PC-9 (cell line): ENCODE measurements at regions not wholly inside any gene's neighbourhood (a gene's known extent, or its start where the extent isn't known, plus 50 kb on each side); places are given as distances from the start of the nearest gene placed in this dataset.
"Not testable (repeated sequence)": the region's sequence is repeated elsewhere in the genome, so short reads cannot be mapped to it uniquely, and the experiment has no call there.

ENCODE experiments used
- BruUV-seq: library from RNA; stranded (reverse); fragments of 400-500 nt; replicated peaks from 2 replicates; lab custom pipeline; 2021; lab: Mats Ljungman, UMichigan
- CTCF ChIA-PET: fragments of 300-600 bp; sonication (Branson Sonifier 250); formaldehyde crosslinking; loops from one replicate; lab custom pipeline; 2022; ENCODE audit warnings: antibody characterized with exemption; lab: Charles Lee
- POLR2A ChIA-PET: fragments of 300-600 bp; sonication (Branson Sonifier 250); formaldehyde crosslinking; loops from one replicate; lab custom pipeline; 2022; ENCODE audit warnings: antibody characterized with exemption; ENCODE audit not compliant: unreplicated experiment; lab: Charles Lee
- DNase-seq, 2 experiments: peaks; one replicate each; pipeline versions ENCODE4 v3.0.0 to v3.0.0-alpha.2; 2015 to 2022; ENCODE audit warnings: mixed read lengths in 1 of 2
- H2AFZ ChIP-seq: fragments of 200-600 bp; sonication (generic); 2 replicates; pipeline ENCODE4 v1.8.1; 2017; ENCODE audit warnings: antibody characterized with exemption
- H3F3A ChIP-seq: fragments of 200-600 bp; sonication (generic); 2 replicates; pipeline ENCODE4 v1.8.1; 2017; ENCODE audit warnings: antibody characterized with exemption, mild to moderate bottlenecking, low read depth; ENCODE audit not compliant: insufficient read depth
- H3K27ac ChIP-seq: fragments of 200-600 bp; sonication (generic); 2 replicates; pipeline ENCODE4 v1.6.1; 2016; ENCODE audit warnings: mixed run types
- H3K27me3 ChIP-seq: fragments of 200-600 bp; sonication (generic); 2 replicates; pipeline ENCODE4 v1.6.1; 2016; ENCODE audit warnings: low read depth, mixed run types; ENCODE audit not compliant: insufficient read depth
- H3K36me3 ChIP-seq: fragments of 200-600 bp; sonication (generic); 2 replicates; pipeline ENCODE4 v1.6.1; 2016; ENCODE audit warnings: low read depth, mixed run types
- H3K4me1 ChIP-seq: fragments of 200-600 bp; sonication (generic); replicated peaks from 2 replicates; pipeline ENCODE4 v1.6.1; 2016; ENCODE audit warnings: mixed run types; ENCODE audit not compliant: insufficient read depth
- H3K4me2 ChIP-seq: fragments of 200-600 bp; sonication (generic); 2 replicates; pipeline ENCODE4 v1.6.1; 2017; ENCODE audit warnings: mixed run types
- H3K4me3 ChIP-seq: fragments of 200-600 bp; sonication (generic); 2 replicates; pipeline ENCODE4 v1.6.1; 2016; ENCODE audit warnings: mixed run types
- H3K79me2 ChIP-seq: fragments of 200-600 bp; sonication (generic); 2 replicates; pipeline ENCODE4 v1.6.1; 2017; ENCODE audit warnings: low read depth, mixed run types
- H3K9me2 ChIP-seq: fragments of 200-600 bp; sonication (generic); 2 replicates; pipeline ENCODE4 v1.8.1; 2017; ENCODE audit warnings: mild to moderate bottlenecking; ENCODE audit not compliant: insufficient read depth
- H3K9me3 ChIP-seq: fragments of 200-600 bp; sonication (generic); 2 replicates; pipeline ENCODE4 v1.8.1; 2016; ENCODE audit warnings: low read depth; ENCODE audit not compliant: insufficient read depth
- H4K20me1 ChIP-seq: fragments of 200-600 bp; sonication (generic); 2 replicates; pipeline ENCODE4 v1.8.1; 2017; ENCODE audit not compliant: insufficient read depth
- EZH2 ChIP-seq: fragments of 200-600 bp; sonication (generic); IDR thresholded peaks from 2 replicates; pipeline ENCODE4 v1.8.0; 2017; ENCODE audit warnings: antibody characterized with exemption, low read depth
- intact Hi-C: fragments of 100-400 bp; cut with micrococcal nuclease; formaldehyde crosslinking; loops from one replicate; pipeline ENCODE4 v1.10.0; 2022; ENCODE audit not compliant: unreplicated experiment
- TF ChIP-seq, protein P1 (sequence below): fragments of 200-600 bp; sonication (generic); conservative IDR thresholded peaks from 2 replicates; pipeline ENCODE4 v1.6.1; 2017; ENCODE audit warnings: mixed run types, antibody characterized with exemption, mild to moderate bottlenecking, moderate library complexity

DNA sequence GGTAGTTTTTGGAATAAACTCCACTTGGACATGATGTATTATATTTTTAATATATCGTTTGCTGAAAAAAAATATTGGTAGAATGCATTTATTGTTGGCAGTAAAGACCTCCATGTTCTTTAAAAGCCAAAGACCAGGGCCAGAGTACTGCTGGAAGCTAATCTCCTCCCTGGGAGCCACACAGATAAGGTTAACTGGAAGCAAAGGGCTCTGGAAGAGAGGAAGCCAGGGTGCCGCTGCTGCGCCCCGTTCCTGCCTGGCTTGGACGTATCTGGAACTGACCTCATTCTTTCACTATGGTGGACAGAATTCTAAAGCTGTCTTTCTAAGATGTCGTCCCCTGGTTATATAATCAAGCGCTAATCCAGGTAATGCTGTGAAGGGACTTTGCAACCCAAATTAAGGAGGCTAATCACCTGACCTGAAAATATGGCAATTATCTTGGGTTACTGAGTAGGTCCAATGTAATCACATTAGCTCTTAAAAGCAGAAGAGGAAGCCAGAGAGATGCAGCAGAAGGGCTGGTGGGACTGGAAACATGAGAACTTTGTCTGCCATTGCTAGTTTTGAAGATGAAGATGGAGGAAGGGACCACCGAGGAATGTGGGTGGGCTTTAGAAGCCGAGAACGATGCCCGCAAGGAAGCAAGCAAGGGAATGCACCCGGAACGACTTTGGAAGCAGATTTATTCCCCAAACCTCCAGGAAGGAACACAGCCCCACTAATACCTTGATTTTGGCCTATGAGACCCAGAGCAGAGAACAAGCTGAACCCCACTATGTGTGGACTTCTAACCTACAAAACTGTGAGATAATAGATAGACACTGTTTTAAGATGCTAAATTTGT, 167.7 kb upstream of the KCNJ15 start:
- Histone ChIP-seq H3K27me3 (0 out of 2 replicates have a peak, but pooled peaks cover 10% of the 10 kb centered on the region), H3K9me2 (no peaks in the 10 kb centered on the region), H3K4me1 (no peaks in the 10 kb centered on the region), H3K4me2 (no peak overlapping the region), H3F3A (no peaks in the 10 kb centered on the region), H3K4me3 (no peak overlapping the region), H4K20me1 (no peaks in the 10 kb centered on the region), H2AFZ (no peak overlapping the region), H3K9me3 (no peaks in the 10 kb centered on the region), H3K36me3 (no peaks in the 10 kb centered on the region), H3K79me2 (no peaks in the 10 kb centered on the region), H3K27ac (no peak overlapping the region)
- BruUV-seq: no TSS peak
- DNase-seq: no peak
- TF ChIP-seq, protein P1, sequence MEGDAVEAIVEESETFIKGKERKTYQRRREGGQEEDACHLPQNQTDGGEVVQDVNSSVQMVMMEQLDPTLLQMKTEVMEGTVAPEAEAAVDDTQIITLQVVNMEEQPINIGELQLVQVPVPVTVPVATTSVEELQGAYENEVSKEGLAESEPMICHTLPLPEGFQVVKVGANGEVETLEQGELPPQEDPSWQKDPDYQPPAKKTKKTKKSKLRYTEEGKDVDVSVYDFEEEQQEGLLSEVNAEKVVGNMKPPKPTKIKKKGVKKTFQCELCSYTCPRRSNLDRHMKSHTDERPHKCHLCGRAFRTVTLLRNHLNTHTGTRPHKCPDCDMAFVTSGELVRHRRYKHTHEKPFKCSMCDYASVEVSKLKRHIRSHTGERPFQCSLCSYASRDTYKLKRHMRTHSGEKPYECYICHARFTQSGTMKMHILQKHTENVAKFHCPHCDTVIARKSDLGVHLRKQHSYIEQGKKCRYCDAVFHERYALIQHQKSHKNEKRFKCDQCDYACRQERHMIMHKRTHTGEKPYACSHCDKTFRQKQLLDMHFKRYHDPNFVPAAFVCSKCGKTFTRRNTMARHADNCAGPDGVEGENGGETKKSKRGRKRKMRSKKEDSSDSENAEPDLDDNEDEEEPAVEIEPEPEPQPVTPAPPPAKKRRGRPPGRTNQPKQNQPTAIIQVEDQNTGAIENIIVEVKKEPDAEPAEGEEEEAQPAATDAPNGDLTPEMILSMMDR: no peak
- no peak for TF ChIP-seq EZH2
- CTCF ChIA-PET: no interaction called here
- POLR2A ChIA-PET: no interaction called here
- intact Hi-C loops: no loop called here

GRCh38 chr21:38089763-38090046, 167.1 kb upstream of the KCNJ15 start:
- H3K4me3 ChIP-seq: no peak overlapping the region
- TF ChIP-seq, protein P1: no peak
- TF ChIP-seq EZH2: no peak
- no peaks in the 10 kb centered on the region for H3K79me2 ChIP-seq
- intact Hi-C loops: no loop called here
- no peak overlapping the region for H3K27ac ChIP-seq
- H3K27me3 ChIP-seq: 0 out of 2 replicates have a peak, but pooled peaks cover 10% of the 10 kb centered on the region
- BruUV-seq: no TSS peak
- no peak overlapping the region for H2AFZ ChIP-seq
- DNase-seq: no peak
- H3K9me3 ChIP-seq: no peaks in the 10 kb centered on the region
- CTCF ChIA-PET: no interaction called here
- H3K4me1 ChIP-seq: no peaks in the 10 kb centered on the region
- H3K36me3 ChIP-seq: no peaks in the 10 kb centered on the region
- no peaks in the 10 kb centered on the region for H3K9me2 ChIP-seq
- no peaks in the 10 kb centered on the region for H4K20me1 ChIP-seq
- POLR2A ChIA-PET: no interaction called here
- H3F3A ChIP-seq: no peaks in the 10 kb centered on the region
- no peak overlapping the region for H3K4me2 ChIP-seq

DNA sequence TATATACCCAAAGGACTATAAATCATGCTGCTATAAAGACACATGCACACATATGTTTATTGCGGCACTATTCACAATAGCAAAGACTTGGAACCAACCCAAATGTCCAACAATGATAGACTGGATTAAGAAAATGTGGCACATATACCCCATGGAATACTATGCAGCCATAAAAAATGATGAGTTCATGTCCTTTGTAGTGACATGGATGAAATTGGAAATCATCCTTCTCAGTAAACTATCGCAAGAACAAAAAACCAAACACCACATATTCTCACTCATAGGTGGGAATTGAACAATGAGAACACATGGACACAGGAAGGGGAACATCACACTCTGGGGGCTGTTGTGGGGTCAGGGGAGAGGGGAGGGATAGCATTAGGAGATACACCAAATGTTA, 165.7 kb upstream of the KCNJ15 start:
- CTCF ChIA-PET, BruUV-seq: not testable (repeated sequence)

More for the DNA sequence above, 165.7 kb upstream of the KCNJ15 start:
- H4K20me1 ChIP-seq, H3K4me1 ChIP-seq, H3K27me3 ChIP-seq, H3K9me2 ChIP-seq, H3K36me3 ChIP-seq, DNase-seq, H3K79me2 ChIP-seq, intact Hi-C loops, H3K4me3 ChIP-seq, H3F3A ChIP-seq, H2AFZ ChIP-seq, POLR2A ChIA-PET, H3K27ac ChIP-seq, H3K9me3 ChIP-seq, H3K4me2 ChIP-seq: not testable (repeated sequence)
